ENCODE measurements at regions not wholly inside any gene's neighbourhood (a gene's known extent, or its start where the extent isn't known, plus 50 kb on each side); places are given as distances from the start of the nearest gene placed in this dataset.
A peak's percentile ranks its signal among the peaks of the same experiment; 100 is the strongest.

GRCh38 chr11:22037505-22037904 is 155.4 kb upstream of the ANO5 start:
- DNase-seq (peak in 1 of 4 donors; percentile 42), ATAC-seq (no peak)
- H3K4me1 ChIP-seq = no peaks in the 10 kb centered on the region
- intact Hi-C loops (cut with DNase I) = no loop called here
- H3K36me3 ChIP-seq = no peaks in the 10 kb centered on the region
- H3K27me3 ChIP-seq = no peaks in the 10 kb centered on the region
- H3K9me3 ChIP-seq = no peaks in the 10 kb centered on the region
- no peak overlapping the region for H3K27ac ChIP-seq
- TF ChIP-seq, protein P1, sequence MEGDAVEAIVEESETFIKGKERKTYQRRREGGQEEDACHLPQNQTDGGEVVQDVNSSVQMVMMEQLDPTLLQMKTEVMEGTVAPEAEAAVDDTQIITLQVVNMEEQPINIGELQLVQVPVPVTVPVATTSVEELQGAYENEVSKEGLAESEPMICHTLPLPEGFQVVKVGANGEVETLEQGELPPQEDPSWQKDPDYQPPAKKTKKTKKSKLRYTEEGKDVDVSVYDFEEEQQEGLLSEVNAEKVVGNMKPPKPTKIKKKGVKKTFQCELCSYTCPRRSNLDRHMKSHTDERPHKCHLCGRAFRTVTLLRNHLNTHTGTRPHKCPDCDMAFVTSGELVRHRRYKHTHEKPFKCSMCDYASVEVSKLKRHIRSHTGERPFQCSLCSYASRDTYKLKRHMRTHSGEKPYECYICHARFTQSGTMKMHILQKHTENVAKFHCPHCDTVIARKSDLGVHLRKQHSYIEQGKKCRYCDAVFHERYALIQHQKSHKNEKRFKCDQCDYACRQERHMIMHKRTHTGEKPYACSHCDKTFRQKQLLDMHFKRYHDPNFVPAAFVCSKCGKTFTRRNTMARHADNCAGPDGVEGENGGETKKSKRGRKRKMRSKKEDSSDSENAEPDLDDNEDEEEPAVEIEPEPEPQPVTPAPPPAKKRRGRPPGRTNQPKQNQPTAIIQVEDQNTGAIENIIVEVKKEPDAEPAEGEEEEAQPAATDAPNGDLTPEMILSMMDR (IDR thresholded peaks at IDR 0.05) = no peak
- no peak overlapping the region for H3K4me3 ChIP-seq

DNA sequence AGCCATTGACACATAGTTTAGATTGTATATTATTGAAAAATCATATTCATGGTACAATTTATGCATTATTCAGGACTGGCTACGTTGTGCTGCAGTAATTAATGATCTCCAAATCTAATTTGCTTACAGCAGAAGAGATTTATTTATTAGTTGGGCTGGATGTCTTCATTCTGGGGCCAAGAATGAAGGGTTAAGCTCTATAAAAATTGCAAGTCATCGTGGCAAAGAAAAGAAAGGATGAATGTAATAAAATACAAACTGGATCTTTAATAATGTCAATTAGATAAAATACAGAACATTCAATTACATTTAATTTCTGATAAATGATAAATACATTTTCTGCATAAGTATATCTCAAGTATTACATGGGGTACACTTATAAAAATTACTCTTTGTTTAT is 151.8 kb upstream of the ANO5 start:
- TF ChIP-seq, protein P1 (IDR thresholded peaks at IDR 0.05) = no peak
- Histone ChIP-seq H3K36me3 (no peaks in the 10 kb centered on the region), H3K9me3 (no peaks in the 10 kb centered on the region), H3K27me3 (no peaks in the 10 kb centered on the region), H3K4me1 (no peaks in the 10 kb centered on the region), H3K4me3 (no peak overlapping the region), H3K27ac (no peak overlapping the region)
- no peak for DNase-seq
- intact Hi-C loops (cut with DNase I) = no loop called here
- ATAC-seq = no peak

DNA sequence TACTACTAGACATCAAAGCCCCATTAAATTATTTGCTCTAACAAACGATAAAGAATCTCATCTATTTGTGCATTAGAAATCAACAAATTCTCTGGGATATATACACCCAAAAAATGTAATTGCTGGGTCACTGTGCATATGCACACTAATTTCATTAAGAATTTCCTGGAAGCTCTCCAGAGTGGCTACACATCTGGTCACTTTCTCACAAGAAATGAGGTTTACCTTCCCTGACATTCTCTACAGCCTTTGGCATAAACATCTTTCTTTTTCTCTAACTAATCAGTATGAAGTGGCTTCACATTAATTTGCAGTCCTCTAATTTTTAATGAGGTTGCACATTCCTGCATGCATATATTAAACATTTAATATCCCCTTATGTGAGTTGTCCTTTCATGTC is 150.8 kb upstream of the ANO5 start:
- H3K9me3 ChIP-seq = no peaks in the 10 kb centered on the region
- TF ChIP-seq, protein P1 (IDR thresholded peaks at IDR 0.05) = no peak
- ATAC-seq (no peak), DNase-seq (no peak)
- no peak overlapping the region for H3K27ac ChIP-seq
- no peaks in the 10 kb centered on the region for H3K36me3 ChIP-seq
- H3K4me1 ChIP-seq = no peaks in the 10 kb centered on the region
- intact Hi-C loops (cut with DNase I) = no loop called here
- H3K4me3 ChIP-seq = no peak overlapping the region
- H3K27me3 ChIP-seq = no peaks in the 10 kb centered on the region

DNA sequence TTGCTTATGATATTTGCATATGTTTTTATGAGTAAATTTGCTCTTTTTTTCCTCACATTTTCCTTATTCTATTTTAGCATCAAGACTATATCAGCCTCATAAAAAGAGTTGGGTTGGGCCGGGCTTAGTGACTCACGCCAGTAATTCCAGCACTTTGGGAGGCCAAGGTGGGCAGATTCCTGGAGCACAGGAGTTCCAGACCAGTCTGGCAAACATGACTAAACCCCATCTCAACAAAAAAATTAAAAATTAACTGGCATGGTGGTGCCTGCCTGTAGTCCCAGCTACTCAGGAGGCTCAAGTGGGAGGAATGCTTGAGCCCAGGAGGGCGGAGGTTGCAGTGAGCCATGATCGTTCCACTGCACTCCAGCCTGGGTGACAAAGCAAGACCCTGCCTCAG is 148.8 kb upstream of the ANO5 start:
- no peak for DNase-seq

GRCh38 chr11:22049276-22049675 is 143.6 kb upstream of the ANO5 start:
- ATAC-seq = no peak
- Histone ChIP-seq H3K4me3 (no peak overlapping the region), H3K27ac (no peak overlapping the region), H3K9me3 (peaks cover 0 to 3% of the 10 kb centered on the region in 2 donors), H3K4me1 (no peaks in the 10 kb centered on the region), H3K36me3 (no peaks in the 10 kb centered on the region), H3K27me3 (no peaks in the 10 kb centered on the region)
- intact Hi-C loops (cut with DNase I) = no loop called here
- TF ChIP-seq, protein P1 (IDR thresholded peaks at IDR 0.05) = no peak
- no peak for DNase-seq

More for the DNA sequence above, 148.8 kb upstream of the ANO5 start:
- Histone ChIP-seq H3K4me3 (no peak overlapping the region), H3K27ac (no peak overlapping the region), H3K36me3 (no peaks in the 10 kb centered on the region), H3K4me1 (no peaks in the 10 kb centered on the region), H3K9me3 (no peaks in the 10 kb centered on the region), H3K27me3 (no peaks in the 10 kb centered on the region)
- ATAC-seq = no peak
- intact Hi-C loops (cut with DNase I) = no loop called here
- TF ChIP-seq, protein P1 (IDR thresholded peaks at IDR 0.05) = no peak
